Adipocyte (in vitro differentiated cells): ENCODE measurements at regions not wholly inside any gene's neighbourhood (a gene's known extent, or its start where the extent isn't known, plus 50 kb on each side); places are given as distances from the start of the nearest gene placed in this dataset.

Experiments used
- DNase-seq: peaks from one replicate; pipeline ENCODE4 v3.0.0-alpha.2; 2015; ENCODE audit warnings: low read depth
- H3K27me3 ChIP-seq: replicated peaks from 2 replicates; pipeline ENCODE4 v1.7.0; 2013; ENCODE audit warnings: mild to moderate bottlenecking, low read length, moderate library complexity; ENCODE audit not compliant: control insufficient read depth, insufficient read depth
- H3K36me3 ChIP-seq: 2 replicates; pipeline ENCODE4 v1.7.0; 2013; ENCODE audit warnings: low read length, mild to moderate bottlenecking, moderate library complexity; ENCODE audit not compliant: control insufficient read depth, insufficient read depth, severe bottlenecking
- H3K4me1 ChIP-seq: 2 replicates; pipeline ENCODE4 v1.7.0; 2013; ENCODE audit warnings: mild to moderate bottlenecking, low read length, moderate library complexity; ENCODE audit not compliant: control insufficient read depth, insufficient read depth
- H3K4me3 ChIP-seq: 2 replicates; pipeline ENCODE4 v1.7.0; 2013; ENCODE audit warnings: mild to moderate bottlenecking, low read length, moderate library complexity
- H3K9ac ChIP-seq: 2 replicates; pipeline ENCODE4 v1.7.0; 2013; ENCODE audit warnings: mild to moderate bottlenecking, low read length, moderate library complexity
- H3K9me3 ChIP-seq: 2 replicates; pipeline ENCODE4 v1.7.0; 2013; ENCODE audit warnings: mild to moderate bottlenecking, low read length, moderate library complexity; ENCODE audit not compliant: control insufficient read depth

- Histone ChIP-seq H3K36me3 (no peaks in the 10 kb centered on the region), H3K27me3 (no peaks in the 10 kb centered on the region), H3K9ac (no peak overlapping the region), H3K9me3 (no peaks in the 10 kb centered on the region), H3K4me3 (no peak overlapping the region), H3K4me1 (no peaks in the 10 kb centered on the region)
- DNase-seq: no peak
These were observed 1634.3 kb downstream of the MAT2B start for GRCh38 chr5:165139721-165140120.

- Histone ChIP-seq H3K9me3 (no peaks in the 10 kb centered on the region), H3K36me3 (no peaks in the 10 kb centered on the region), H3K9ac (no peak overlapping the region), H3K4me3 (no peak overlapping the region), H3K27me3 (no peaks in the 10 kb centered on the region), H3K4me1 (no peaks in the 10 kb centered on the region)
- DNase-seq: no peak
These were observed 1638.3 kb downstream of the MAT2B start for GRCh38 chr5:165143741-165144140.

- H3K9me3 ChIP-seq: no peaks in the 10 kb centered on the region
- H3K27me3 ChIP-seq: no peaks in the 10 kb centered on the region
- H3K4me3 ChIP-seq: no peak overlapping the region
- no peaks in the 10 kb centered on the region for H3K36me3 ChIP-seq
- no peak for DNase-seq
- H3K9ac ChIP-seq: no peak overlapping the region
- no peaks in the 10 kb centered on the region for H3K4me1 ChIP-seq
These were observed 1644.0 kb downstream of the MAT2B start for GRCh38 chr5:165149431-165149830.

GRCh38 chr5:165152058-165152457, 1646.6 kb downstream of the MAT2B start:
- Histone ChIP-seq H3K9ac (no peak overlapping the region), H3K36me3 (no peaks in the 10 kb centered on the region)

GRCh38 chr5:165157219-165157618, 1651.8 kb downstream of the MAT2B start:
- no peaks in the 10 kb centered on the region for H3K9me3 ChIP-seq
- H3K27me3 ChIP-seq: no peaks in the 10 kb centered on the region
- H3K4me1 ChIP-seq: no peaks in the 10 kb centered on the region
- H3K4me3 ChIP-seq: no peak overlapping the region
- H3K36me3 ChIP-seq: no peaks in the 10 kb centered on the region
- no peak overlapping the region for H3K9ac ChIP-seq
- DNase-seq: no peak

More at GRCh38 chr5:165152058-165152457, 1646.6 kb downstream of the MAT2B start:
- no peak for DNase-seq
- H3K4me3 ChIP-seq: no peak overlapping the region
- no peaks in the 10 kb centered on the region for H3K4me1 ChIP-seq
- H3K9me3 ChIP-seq: no peaks in the 10 kb centered on the region
- no peaks in the 10 kb centered on the region for H3K27me3 ChIP-seq

GRCh38 chr5:165161204-165161603, 1655.8 kb downstream of the MAT2B start:
- H3K27me3 ChIP-seq: no peaks in the 10 kb centered on the region
- H3K4me3 ChIP-seq: no peak overlapping the region
- no peaks in the 10 kb centered on the region for H3K36me3 ChIP-seq
- H3K9me3 ChIP-seq: no peaks in the 10 kb centered on the region
- H3K9ac ChIP-seq: no peak overlapping the region
- no peak for DNase-seq
- H3K4me1 ChIP-seq: no peaks in the 10 kb centered on the region

- no peaks in the 10 kb centered on the region for H3K4me1 ChIP-seq
- no peak overlapping the region for H3K4me3 ChIP-seq
- no peaks in the 10 kb centered on the region for H3K27me3 ChIP-seq
- H3K9me3 ChIP-seq: no peaks in the 10 kb centered on the region
- no peak for DNase-seq
- H3K9ac ChIP-seq: no peak overlapping the region
- no peaks in the 10 kb centered on the region for H3K36me3 ChIP-seq
These were observed 1658.4 kb downstream of the MAT2B start for GRCh38 chr5:165163861-165164260.

- Histone ChIP-seq H3K4me1 (no peaks in the 10 kb centered on the region), H3K9ac (no peak overlapping the region), H3K4me3 (no peak overlapping the region), H3K36me3 (no peaks in the 10 kb centered on the region), H3K27me3 (no peaks in the 10 kb centered on the region), H3K9me3 (no peaks in the 10 kb centered on the region)
- no peak for DNase-seq
These were observed 1668.2 kb downstream of the MAT2B start for GRCh38 chr5:165173651-165174050.

- no peak for DNase-seq
- H3K27me3 ChIP-seq: no peaks in the 10 kb centered on the region
These were observed 1669.6 kb downstream of the MAT2B start for GRCh38 chr5:165175041-165175440.

GRCh38 chr5:165184183-165184582, 1678.8 kb downstream of the MAT2B start:
- Histone ChIP-seq H3K27me3 (no peaks in the 10 kb centered on the region), H3K36me3 (no peaks in the 10 kb centered on the region), H3K9ac (no peak overlapping the region), H3K9me3 (no peaks in the 10 kb centered on the region), H3K4me3 (no peak overlapping the region), H3K4me1 (peaks cover 11% of the 10 kb centered on the region)
- no peak for DNase-seq

More at GRCh38 chr5:165175041-165175440, 1669.6 kb downstream of the MAT2B start:
- no peak overlapping the region for H3K9ac ChIP-seq
- H3K9me3 ChIP-seq: no peaks in the 10 kb centered on the region
- no peak overlapping the region for H3K4me3 ChIP-seq
- no peaks in the 10 kb centered on the region for H3K4me1 ChIP-seq
- no peaks in the 10 kb centered on the region for H3K36me3 ChIP-seq

GRCh38 chr5:165185716-165186115, 1680.3 kb downstream of the MAT2B start:
- Histone ChIP-seq H3K4me1 (peaks cover 13% of the 10 kb centered on the region), H3K27me3 (no peaks in the 10 kb centered on the region), H3K4me3 (no peak overlapping the region), H3K9me3 (no peaks in the 10 kb centered on the region), H3K36me3 (no peaks in the 10 kb centered on the region), H3K9ac (no peak overlapping the region)
- no peak for DNase-seq

- Histone ChIP-seq H3K4me1 (peaks cover 13% of the 10 kb centered on the region), H3K4me3 (no peak overlapping the region), H3K27me3 (no peaks in the 10 kb centered on the region), H3K36me3 (no peaks in the 10 kb centered on the region), H3K9me3 (no peaks in the 10 kb centered on the region), H3K9ac (no peak overlapping the region)
- DNase-seq: no peak
These were observed 1682.4 kb downstream of the MAT2B start for GRCh38 chr5:165187815-165188214.
